CD1c-positive myeloid dendritic cell (primary cell): ENCODE measurements at regions not wholly inside any gene's neighbourhood (a gene's known extent, or its start where the extent isn't known, plus 50 kb on each side); places are given as distances from the start of the nearest gene placed in this dataset.

Experiments
- DNase-seq: peaks from one replicate; pipeline ENCODE4 v3.0.0-alpha.2; 2016; ENCODE audit errors: extremely low spot score

DNA sequence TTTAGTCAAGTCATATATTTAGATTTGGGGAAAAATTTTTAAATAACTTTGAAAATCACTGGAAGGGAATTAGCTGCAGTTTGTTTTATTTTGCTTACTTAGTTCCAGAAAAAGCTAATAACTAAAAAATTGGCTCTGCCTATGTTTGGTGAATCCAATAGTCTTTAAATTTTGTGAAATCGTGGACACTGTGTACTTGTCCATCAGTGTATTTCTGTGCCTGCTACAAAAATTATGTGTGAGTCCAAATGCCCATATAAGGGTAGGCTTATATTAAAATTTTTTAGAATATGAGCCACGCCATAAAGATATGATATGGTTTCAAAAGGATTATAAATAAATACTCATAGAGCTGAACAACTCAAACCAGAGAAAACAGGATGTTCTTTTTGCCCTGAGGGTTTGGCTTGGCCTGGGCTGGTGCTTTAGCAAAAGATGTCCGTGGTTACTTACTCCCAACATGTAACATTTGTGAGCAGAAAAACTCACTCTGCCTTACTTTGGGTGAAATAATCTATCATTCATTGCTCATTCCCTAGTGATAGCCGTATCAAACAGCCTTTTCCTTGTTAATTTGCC is 133.2 kb upstream of the PRLR start:
- no peak for DNase-seq

DNA sequence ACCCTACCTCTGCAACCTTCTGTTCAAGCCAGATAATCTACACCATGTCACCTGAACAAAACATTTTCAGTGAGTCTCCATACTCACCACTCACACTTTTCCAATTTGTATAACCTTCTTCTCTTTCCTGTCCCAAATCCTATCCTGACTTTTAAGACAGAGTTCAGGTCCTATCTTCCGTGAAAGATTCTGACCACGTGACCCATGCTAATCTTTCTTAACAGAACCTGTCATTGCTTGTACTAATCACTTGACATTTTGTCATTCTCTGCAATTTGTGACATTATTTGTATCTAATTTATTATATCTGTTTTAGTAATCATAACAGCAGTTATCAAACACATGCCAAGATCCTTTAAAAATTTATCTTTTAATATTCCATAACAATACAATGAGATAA is 132.5 kb upstream of the PRLR start:
- DNase-seq, result no peak

DNA sequence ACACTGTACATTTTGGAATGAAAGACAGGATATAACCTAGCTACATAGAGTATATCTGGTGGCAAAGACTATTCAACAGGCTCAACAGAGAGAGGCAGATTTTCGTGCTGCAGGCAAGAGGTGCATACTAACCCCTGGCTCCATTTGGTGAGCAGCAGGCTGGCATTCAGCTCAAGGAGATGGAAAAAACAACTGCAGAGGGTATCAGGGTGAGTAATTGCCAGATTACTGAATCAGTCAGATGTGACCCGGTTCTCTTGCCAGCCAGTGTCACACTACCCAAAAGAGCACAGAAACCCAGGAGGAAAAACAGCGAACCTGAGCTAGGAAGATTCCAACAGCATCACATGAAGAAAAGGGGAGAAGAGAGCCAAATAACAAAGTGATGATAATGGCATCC is 130.4 kb upstream of the PRLR start:
- no peak for DNase-seq

DNA sequence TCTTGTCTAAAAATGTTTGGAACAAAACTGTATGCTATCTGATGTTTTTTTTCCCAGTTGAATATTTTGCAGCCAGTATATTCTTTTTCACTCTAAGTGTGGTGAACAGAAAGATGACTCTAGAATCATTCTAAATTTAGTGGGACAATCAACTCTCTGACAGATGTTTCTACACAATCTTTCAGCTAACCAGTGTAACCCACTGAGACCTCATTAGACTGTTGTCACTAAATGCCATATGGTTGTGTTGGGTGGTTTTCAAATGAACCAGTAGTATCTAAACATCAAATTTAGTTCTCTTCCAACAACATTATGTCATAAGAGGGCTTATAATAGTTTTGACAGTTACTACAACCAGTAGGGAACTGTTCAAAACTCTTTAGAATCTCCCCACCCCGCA is 129.6 kb upstream of the PRLR start:
- no peak for DNase-seq

DNA sequence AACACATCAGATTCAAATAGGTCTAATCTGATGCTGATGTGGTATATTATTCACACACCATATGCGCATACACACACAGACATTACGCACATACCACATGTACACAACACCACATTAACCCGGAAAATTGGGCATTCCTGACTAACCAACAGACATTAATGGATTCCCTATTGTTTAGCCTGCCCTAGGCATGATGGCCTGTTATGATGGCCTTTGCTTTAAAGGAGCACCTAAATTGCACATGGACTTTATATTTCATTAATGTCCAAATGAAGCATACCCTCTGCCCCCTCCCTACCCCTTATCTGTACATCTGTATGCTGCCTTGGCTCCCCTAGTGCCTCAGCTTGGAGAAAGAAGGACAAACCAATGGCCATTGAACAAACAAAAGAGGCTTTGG is 127.7 kb upstream of the PRLR start:
- DNase-seq, result no peak

DNA sequence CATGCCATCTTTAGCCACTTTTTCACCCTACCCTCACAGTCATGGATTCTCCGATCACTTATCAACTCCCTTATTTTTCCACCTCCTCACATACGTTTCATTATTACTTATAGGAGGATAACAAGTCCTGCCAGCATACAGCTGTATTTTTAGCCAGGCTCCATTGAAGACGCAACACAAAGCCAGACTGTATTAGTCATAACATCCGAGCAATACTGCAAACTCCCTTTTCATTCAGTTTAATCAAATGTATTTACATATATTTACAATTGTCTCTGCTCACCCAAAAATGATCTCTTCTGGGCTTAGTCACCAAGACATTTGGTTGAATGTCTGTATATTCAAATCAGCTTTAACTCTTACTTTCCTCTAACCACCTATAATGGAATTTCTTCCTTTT is 126.4 kb upstream of the PRLR start:
- no peak for DNase-seq

DNA sequence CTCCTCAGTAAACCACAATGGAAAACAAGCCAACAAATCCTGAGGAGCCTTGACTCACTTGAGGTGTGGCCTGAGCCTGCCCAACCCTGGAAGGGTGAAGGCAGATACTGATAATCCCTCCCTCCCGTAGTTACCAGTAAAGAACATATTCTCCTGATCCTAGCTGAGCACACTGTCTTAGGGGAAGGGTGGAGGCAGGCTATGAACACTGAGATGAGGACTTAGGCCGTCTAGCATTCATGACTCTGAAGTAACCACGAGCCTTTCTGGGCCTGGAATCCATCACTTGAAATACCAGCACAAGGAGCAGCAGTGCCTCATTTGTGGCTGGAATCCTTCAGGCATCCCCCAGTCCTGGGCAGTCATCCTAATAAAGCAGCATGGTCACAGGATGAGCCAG is 124.5 kb upstream of the PRLR start:
- no peak for DNase-seq

DNA sequence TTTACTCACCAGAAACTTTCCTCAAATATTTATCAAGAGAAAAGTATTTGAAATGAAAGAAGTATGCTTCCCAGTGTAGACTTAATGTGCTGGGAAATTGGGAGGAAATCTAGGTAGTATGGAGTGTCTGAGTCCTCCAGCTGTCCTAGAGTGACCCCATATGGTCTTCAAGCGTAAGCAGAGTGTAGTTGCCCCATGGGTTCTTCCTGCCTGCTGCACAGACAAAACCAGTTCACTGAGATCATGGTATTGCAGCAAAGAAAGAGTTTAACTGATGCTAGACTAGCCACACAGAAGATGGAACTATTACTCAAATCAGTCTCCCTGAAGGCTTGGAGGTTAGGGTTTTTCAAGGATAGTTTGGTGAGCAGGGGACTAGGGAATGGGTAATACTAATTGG is 114.9 kb upstream of the PRLR start:
- DNase-seq, result no peak

DNA sequence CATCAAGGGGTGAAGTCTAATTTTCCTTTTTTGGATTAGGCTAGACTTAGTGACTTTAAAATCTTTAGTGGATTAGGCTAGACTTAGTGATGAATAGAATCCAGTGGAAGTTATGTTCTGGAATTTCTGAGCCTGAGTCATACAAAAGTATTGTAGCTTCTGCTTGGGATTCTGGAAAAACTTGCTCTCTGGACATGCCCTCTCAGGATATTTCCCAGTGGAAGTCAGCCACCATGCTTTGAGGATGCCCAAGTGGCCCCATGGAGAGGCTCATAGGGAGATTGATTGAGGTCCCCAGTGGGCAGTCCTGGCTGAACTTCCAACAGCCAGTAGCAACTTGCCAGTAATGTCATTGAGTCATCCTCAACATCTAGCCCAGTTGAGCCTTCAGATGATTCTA is 112.4 kb upstream of the PRLR start:
- no peak for DNase-seq

DNA sequence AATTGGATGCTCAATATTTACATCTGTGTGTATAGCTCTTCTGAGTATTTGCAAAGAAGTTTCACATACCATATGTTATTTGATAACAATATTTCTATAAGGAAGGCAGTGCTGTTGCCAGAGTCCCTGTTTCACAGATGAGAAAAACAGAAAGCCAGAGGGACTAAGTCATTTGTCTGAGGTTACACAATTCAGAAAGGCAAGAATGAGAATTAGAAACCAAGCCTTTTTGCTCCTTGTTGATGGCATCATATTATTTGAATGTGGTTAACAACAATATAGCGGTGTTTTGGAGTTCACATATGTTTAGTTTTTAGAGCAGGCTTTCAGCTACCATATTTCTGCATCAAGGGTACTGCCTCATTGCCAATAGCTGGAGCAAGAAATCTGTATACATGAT is 110.9 kb upstream of the PRLR start:
- no peak for DNase-seq

DNA sequence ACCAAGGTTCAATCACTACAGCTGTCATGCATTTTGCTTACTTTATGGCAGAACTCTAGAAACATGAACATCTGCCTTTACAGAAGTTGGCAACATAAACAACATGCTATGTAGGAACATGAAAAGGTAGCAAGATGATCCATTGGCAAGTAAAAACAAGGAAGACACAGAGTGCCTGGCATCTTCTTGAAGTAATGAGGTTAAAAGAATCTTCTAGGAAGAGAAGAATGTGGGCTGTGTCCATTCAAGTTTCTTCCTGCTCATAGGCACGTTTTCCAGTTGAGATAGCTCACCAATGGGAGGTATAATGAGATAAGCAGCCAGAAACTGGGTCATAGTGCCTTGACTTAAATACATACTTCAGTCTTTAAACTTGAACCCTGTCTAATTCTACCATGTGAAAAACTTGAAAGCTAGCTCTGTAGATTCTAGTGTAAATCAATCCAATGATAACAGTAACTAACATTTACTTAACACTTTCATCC is 109.4 kb upstream of the PRLR start:
- no peak for DNase-seq

DNA sequence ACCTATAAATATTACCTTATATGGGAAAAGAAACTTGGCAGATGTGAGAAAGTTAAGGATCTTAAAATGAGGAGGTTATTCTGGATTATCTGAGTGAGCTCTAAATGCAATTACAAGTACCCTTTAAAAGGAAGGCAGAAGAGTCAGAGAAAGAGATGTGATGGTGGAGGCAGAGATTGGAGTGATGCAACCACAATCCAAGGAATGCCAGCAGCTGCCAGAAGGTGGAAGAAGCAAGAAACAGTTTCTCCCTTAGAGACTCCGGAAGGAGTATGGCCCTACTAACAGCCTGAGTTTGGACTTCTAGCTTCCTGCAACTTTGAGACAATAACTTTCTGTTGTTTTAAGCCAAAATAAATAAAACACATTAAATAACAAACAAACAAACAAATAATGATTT is 108.7 kb upstream of the PRLR start:
- no peak for DNase-seq

DNA sequence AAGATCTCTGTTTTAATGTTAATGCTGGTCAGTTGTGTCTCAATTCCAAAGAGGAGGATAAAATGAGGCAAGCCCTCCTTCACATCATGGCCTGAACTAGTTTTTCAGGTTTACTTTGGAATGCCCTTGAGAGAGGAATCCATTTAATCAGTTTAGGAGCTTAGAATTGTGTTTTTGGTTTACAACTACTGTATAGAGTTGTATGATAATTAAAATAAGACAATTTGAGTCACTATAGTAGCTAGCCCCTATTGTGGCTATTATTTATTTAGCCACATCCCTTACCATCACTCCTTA is 107.8 kb upstream of the PRLR start:
- no peak for DNase-seq

DNA sequence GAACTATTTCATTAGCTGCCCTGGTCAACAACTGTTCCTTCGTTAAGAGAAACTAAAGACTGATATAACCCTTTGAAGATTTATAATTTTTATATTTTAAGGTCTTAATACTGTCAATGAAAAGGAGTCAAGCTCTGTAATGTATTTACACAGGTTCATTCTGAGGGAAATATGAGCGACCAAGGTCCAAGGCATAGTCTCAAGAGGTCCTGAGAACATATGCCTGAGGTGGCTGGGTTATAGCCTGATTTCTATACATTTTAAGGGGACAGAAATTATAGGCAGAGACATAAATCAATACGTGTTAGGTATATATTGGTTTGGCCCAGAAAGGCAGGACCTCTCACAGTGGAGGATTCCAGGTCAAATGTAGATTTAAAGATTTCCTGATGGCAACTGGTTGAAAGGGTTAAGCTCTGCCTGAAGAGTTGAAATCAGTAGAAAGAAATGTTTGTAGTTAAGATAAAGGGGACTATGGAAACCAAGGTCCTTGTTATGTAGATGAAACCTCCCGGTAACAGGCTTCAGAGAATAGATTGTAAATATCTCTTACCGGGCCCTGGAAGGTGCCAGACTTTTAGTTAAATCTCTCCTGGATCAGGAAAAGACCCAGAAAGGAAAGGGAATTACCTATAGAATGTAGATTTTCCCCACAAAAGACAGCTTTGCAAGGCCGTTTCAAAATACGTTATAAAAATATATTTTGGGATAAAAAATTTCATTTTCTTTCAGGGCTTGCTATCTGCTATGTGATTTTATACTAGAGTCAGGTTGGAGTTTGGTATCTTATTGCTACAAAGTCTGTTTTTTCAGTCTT is 107.3 kb upstream of the PRLR start:
- no peak for DNase-seq

DNA sequence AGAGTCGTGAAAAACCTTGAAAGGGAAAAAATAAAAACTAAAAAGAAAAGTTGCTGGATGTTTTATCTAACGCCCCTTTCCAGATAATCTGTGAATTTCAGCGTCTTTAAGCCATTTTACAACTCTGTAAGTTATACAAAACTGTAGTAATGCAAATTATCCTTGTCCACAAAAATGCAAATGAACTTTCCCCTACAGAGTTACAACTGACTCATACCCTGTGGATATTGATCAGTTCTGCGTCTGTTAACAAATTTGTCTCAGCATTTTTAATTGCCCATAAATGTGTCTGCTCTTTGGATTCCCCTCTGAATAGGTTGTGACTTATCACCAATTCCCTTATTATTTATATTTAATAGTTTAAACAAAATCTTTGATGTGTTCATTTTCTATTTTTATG is 105.9 kb upstream of the PRLR start:
- DNase-seq, result no peak

DNA sequence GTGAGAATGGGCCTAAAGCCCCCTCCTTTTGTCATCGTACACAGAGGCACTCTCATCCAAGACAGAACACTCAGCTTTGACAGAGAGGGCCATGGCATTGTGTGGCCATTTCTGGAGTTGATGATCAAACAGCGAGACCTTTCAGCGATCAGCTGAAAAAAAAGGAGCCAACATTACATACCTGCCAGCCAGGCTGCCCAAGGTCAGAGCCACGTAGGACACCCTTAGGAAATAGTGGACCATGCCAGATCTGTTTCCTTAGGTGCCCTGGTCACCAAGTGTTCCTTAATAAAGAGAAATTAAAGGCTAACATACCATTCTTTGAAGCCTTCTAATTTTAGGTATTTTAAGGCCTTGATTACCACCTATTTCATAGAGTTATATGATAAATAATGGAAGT is 105.5 kb upstream of the PRLR start:
- no peak for DNase-seq

DNA sequence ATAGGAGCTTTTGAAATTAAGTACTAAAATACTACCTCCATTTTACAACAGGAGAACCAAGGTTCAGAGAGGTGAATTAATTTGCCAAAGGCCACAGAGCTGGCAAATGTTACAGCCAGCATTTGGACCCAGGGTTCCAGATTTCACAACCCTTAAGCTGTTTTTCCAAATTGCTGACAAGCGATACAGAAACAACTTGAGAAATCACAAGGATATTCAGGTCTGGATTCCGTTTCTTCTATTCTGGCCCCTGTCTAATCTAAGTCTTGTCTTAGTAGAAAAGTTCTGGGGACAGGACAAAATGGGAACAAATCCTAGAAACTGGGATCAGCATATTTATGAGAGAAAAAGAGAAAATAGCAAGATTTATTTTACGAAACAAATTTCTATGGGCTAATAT is 103.1 kb upstream of the PRLR start:
- DNase-seq, result no peak

DNA sequence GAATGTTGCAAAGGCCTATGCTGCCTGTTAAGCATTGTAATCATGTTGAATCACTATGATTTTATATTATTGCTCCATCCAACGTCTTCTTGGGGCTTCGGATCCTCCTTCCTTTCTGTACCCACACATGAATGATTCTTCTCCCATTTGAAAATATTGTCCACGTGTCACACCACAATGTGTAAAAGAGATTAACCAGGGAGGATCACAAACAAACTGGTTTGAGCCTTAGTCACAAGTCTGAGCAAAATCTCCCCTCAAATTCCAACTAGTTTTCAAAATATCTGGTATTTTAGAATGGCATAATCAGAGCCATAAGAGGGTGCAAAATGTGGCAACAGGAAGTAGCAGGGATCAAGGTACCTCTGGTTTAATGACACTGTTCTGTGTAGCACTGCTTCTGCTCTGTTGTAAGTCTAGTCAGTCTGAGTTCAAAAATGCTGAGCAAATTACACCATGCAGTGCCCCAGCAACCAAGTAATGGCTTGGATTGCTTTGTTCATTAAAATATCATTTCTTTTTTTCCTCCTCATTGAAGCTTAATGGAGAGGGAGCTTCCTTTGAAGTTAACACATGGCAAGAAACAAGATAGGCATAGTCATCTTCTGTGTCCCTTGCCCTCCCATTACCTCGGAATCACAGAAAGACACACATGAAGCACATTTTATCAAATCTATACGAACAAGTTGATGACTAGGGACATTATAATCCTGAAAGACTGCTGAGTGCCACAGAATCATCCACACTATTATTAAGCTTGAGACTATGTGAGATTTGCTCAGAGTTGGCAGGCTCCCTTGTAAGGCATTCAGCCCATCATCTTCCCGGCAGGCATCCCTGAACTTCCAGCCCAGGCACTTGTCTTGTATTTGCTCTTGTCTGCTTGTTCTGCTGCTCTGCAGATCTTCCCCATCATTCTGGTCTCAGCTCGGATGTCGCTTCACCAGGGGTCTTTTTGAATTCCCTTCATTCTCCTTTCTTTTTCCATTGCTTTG is 102.0 kb upstream of the PRLR start:
- no peak for DNase-seq

DNA sequence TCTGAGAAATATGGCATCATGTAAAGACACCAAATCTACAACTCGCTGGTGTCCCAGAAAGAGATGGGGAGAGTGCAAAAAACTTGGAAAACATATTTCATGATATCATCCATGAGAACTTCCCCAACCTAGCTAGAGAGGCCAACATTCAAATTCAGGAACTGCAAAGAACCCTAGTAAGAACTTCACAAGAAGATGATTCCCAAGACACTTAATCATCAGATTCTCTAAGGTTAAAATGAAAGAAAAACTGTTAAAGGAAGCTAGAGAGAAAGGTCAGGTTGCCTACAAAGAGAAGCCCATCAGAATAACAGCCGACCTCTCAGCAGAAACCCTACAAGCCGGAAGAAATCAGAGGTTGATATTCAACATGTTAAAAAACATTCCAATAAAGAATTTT is 95.5 kb upstream of the PRLR start:
- DNase-seq, result no peak

DNA sequence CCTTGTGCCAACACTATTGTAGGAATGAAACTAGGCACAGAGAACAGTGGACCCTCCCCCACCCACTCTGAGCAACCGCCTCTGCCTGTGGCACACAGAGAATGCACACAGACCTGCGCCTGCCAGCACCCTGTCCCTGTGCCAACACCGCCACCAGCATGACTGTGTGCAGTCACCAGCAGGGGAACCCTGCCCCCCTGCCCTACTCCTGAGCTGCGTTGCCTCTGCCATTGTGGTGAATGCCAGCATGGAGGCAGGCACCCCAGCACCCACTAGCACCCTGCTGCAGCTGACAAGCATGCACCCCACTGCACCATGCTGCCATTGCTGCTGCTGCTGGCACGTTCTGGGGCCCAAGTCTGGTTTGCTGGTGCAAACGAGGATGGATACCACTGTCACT is 94.4 kb upstream of the PRLR start:
- DNase-seq, result no peak

DNA sequence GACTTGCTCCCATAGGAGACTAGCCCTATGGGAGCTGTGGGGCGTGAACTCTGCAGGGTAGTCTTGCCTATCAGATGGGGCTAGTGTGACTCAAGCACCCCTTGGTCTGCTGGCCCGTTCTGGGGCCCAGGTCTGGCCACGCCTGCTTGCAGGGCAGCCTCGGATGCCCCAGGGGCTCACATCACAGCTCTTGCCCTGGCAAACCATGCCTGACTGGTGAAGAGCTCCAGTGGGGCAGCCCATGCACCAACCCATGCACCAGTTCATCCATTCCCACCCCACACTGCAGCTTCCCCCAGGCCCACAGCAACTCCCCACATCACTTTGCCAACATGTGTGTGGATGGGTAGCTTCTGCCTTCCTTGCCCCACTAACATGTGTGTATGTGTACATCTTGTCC is 93.9 kb upstream of the PRLR start:
- DNase-seq, result no peak

DNA sequence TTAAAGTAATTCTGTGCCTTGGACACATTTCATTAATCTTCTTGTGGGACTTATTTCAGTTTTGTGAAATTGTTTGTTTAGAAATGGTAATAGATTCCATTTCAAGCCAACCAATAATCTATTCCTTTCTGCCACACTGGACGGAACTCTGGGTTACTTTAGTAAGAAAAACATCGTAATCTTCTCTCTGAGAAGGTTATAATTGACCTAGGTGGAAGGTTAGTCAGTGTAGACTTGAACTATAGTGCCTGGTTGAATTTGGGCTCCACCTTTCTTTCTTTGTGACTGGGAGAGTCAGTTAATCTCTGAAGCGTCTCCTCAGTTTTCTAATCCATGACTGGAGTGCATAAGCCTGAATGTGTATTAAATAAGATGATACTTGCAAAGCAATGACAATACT is 89.7 kb upstream of the PRLR start:
- DNase-seq, result no peak
